ENCODE measurements at regions not wholly inside any gene's neighbourhood (a gene's known extent, or its start where the extent isn't known, plus 50 kb on each side); places are given as distances from the start of the nearest gene placed in this dataset.
"Not testable (repeated sequence)": the region's sequence is repeated elsewhere in the genome, so short reads cannot be mapped to it uniquely, and the experiment has no call there.

DNA sequence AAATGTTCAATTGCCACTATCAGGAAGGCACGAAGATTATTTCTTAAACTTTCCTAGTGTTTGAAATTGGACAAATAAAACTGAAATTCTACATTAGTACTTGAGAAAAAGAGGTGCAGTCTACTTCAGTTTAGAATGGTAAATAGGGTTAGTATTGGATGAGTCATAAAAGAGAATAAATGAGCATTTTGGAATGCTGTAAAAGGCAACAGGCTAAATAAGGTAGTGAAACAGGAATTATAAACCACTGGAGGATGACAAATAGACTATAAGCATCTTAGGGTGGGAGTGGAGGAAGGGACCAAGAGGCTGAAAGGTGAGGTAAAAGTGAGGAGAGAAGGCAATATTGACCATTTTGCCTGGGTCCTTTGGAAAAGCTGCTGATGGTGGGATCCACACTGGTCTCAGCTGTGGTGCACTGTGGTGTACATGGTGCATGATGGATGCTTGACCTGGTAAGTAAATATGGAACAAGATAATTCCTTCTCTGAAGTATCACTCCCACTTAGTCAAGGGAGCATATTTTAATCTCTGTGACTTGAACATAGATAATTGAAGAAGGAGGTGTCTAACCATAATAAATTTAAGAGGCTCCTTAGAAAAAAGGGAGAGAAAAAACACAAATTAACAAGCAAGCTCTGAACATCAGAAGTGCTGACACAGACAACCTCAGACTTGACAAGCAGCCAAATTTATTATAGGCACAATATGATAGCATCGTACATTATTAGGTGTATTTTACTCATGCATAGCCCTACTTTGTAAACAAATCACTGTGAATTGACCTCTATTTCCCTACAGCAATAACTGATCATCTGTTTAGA, 76.4 kb upstream of the SCIN start:
- H3K4me2 ChIP-seq = no peak overlapping the region
- no peak overlapping the region for H3K27ac ChIP-seq
- no peak for TF ChIP-seq EZH2 (IDR thresholded peaks at IDR 0.05; ENCODE audit: low read depth)
- no peaks in the 10 kb centered on the region for H3K9me2 ChIP-seq (ENCODE audit: insufficient read depth)
- no peaks in the 10 kb centered on the region for H3K4me1 ChIP-seq (replicated peaks; ENCODE audit: insufficient read depth)
- H3K79me2 ChIP-seq (ENCODE audit: low read depth) = no peaks in the 10 kb centered on the region
- DNase-seq = no peak
- no peaks in the 10 kb centered on the region for H3K9me3 ChIP-seq (ENCODE audit: insufficient read depth, low read depth)
- no peaks in the 10 kb centered on the region for H4K20me1 ChIP-seq (ENCODE audit: insufficient read depth)
- intact Hi-C loops (cut with micrococcal nuclease; ENCODE audit: unreplicated experiment) = loop anchor here (5.0 to 10.0 kb wide), 3 partner anchors 59 to 1122 kb away; no protein-coding TSS in a partner anchor
- H3K27me3 ChIP-seq (ENCODE audit: insufficient read depth, low read depth) = no peaks in the 10 kb centered on the region
- H3K4me3 ChIP-seq = no peak overlapping the region
- no peaks in the 10 kb centered on the region for H3K36me3 ChIP-seq (ENCODE audit: low read depth)
- ChIA-PET POLR2A (ENCODE audit: unreplicated experiment) (no interaction called here), CTCF (interaction anchor here (1.3 kb wide), 1 partner anchor 658 kb away, joined by 4 read pairs; no protein-coding TSS in a partner anchor)
- H2AFZ ChIP-seq = no peak overlapping the region
- H3F3A ChIP-seq (ENCODE audit: insufficient read depth, low read depth) = no peaks in the 10 kb centered on the region
- BruUV-seq (replicated peaks) = no TSS peak

DNA sequence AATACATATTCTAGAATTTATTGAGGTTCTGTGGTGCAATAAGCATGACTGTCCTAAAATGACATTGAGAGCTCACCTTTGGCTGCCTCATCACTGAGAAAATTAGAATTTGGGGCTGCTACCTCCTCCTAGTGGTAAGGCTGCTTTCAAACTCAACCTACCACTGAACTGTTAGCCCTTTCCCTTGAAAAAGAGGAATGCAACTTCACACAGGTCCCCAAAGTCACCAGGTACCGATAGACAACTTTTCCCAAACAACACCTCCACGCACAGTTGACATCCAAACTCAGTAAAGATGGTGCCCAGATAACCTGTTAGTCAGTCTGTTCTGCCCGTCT, 75.9 kb upstream of the SCIN start:
- Histone ChIP-seq H3F3A (ENCODE audit: insufficient read depth, low read depth) (no peaks in the 10 kb centered on the region), H3K4me1 (replicated peaks; ENCODE audit: insufficient read depth) (no peaks in the 10 kb centered on the region), H3K36me3 (ENCODE audit: low read depth) (no peaks in the 10 kb centered on the region), H3K4me3 (no peak overlapping the region), H3K27ac (no peak overlapping the region), H3K27me3 (ENCODE audit: insufficient read depth, low read depth) (no peaks in the 10 kb centered on the region), H3K79me2 (ENCODE audit: low read depth) (no peaks in the 10 kb centered on the region), H2AFZ (no peak overlapping the region), H3K9me2 (ENCODE audit: insufficient read depth) (no peaks in the 10 kb centered on the region), H4K20me1 (ENCODE audit: insufficient read depth) (no peaks in the 10 kb centered on the region), H3K4me2 (no peak overlapping the region), H3K9me3 (ENCODE audit: insufficient read depth, low read depth) (no peaks in the 10 kb centered on the region)
- DNase-seq = no peak
- TF ChIP-seq, protein P1, sequence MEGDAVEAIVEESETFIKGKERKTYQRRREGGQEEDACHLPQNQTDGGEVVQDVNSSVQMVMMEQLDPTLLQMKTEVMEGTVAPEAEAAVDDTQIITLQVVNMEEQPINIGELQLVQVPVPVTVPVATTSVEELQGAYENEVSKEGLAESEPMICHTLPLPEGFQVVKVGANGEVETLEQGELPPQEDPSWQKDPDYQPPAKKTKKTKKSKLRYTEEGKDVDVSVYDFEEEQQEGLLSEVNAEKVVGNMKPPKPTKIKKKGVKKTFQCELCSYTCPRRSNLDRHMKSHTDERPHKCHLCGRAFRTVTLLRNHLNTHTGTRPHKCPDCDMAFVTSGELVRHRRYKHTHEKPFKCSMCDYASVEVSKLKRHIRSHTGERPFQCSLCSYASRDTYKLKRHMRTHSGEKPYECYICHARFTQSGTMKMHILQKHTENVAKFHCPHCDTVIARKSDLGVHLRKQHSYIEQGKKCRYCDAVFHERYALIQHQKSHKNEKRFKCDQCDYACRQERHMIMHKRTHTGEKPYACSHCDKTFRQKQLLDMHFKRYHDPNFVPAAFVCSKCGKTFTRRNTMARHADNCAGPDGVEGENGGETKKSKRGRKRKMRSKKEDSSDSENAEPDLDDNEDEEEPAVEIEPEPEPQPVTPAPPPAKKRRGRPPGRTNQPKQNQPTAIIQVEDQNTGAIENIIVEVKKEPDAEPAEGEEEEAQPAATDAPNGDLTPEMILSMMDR (conservative IDR thresholded peaks at IDR 0.05) = no peak
- intact Hi-C loops (cut with micrococcal nuclease; ENCODE audit: unreplicated experiment) = loop anchor here (5.0 to 10.0 kb wide), 3 partner anchors 60 to 1122 kb away; no protein-coding TSS in a partner anchor
- BruUV-seq (replicated peaks) = no TSS peak
- ChIA-PET POLR2A (ENCODE audit: unreplicated experiment) (interaction anchor here (0.7 kb wide), 1 partner anchor 76 kb away, joined by 4 read pairs; no protein-coding TSS in a partner anchor), CTCF (interaction anchor here (0.6 to 1.3 kb wide), 2 partner anchors 23 to 658 kb away, joined by 3 to 4 read pairs; no protein-coding TSS in a partner anchor)

DNA sequence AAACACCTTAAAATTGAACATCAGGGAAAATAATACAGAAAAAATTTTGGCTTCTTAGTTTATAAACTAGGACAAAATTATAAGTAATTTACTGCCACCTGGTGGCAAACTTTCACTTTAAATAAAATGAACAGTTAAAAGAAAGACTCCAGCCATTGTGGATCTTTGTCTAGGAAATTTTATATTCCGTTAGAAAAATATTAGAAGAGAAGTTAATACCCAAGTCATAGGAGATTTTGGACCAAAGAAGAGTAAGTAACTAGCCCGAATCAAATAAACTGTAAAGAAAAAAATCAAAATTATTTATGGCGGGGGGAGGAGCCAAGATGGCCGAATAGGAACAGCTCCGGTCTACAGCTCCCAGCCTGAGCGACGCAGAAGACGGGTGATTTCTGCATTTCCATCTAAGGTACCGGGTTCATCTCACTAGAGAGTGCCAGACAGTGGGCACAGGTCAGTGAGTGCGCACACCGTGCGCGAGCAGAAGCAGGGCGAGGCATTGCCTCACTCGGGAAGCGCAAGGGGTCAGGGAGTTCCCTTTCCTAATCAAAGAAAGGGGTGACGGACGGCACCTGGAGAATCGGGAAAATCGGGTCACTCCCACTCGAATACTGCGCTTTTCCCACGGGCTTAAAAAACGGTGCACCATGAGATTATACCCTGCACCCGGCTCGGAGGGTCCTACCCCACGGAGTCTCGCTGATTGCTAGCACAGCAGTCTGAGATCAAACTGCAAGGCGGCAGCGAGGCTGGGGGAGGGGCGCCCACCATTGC, 73.4 kb upstream of the SCIN start:
- H3K27me3 ChIP-seq (ENCODE audit: insufficient read depth, low read depth); H3K79me2 ChIP-seq (ENCODE audit: low read depth); H3K4me1 ChIP-seq (replicated peaks; ENCODE audit: insufficient read depth); H4K20me1 ChIP-seq (ENCODE audit: insufficient read depth); POLR2A ChIA-PET (ENCODE audit: unreplicated experiment); H3F3A ChIP-seq (ENCODE audit: insufficient read depth, low read depth); H3K9me3 ChIP-seq (ENCODE audit: insufficient read depth, low read depth); H3K9me2 ChIP-seq (ENCODE audit: insufficient read depth); H3K36me3 ChIP-seq (ENCODE audit: low read depth); BruUV-seq (replicated peaks): not testable (repeated sequence)
- H3K4me3 ChIP-seq = peak overlapping the region; percentile 79
- CTCF ChIA-PET = interaction anchor here (0.7 to 1.0 kb wide), 2 partner anchors 39 to 1069 kb away, joined by 3 read pairs; no protein-coding TSS in a partner anchor
- peak; percentile 48 to 60 for DNase-seq
- TF ChIP-seq, protein P1 (conservative IDR thresholded peaks at IDR 0.05) = peak; percentile 91
- peak overlapping the region; percentile 17 for H3K27ac ChIP-seq
- peak overlapping the region; percentile 85 for H3K4me2 ChIP-seq
- intact Hi-C loops (cut with micrococcal nuclease; ENCODE audit: unreplicated experiment) = loop anchor here (1.0 to 10.0 kb wide), 2 partner anchors 62 to 1070 kb away; no protein-coding TSS in a partner anchor
- H2AFZ ChIP-seq = peak overlapping the region; percentile 81

Data from PC-9 (cell line).